B cell (primary cell): ENCODE measurements at regions not wholly inside any gene's neighbourhood (a gene's known extent, or its start where the extent isn't known, plus 50 kb on each side); places are given as distances from the start of the nearest gene placed in this dataset.

Experiments used
- EZH2 ChIP-seq: IDR thresholded peaks from 2 replicates; pipeline ENCODE4 v1.6.1; 2012; ENCODE audit warnings: borderline replicate concordance, low read depth, mild to moderate bottlenecking, moderate library complexity, low read length; ENCODE audit not compliant: insufficient read depth, poor library complexity, severe bottlenecking
- TF ChIP-seq, protein P1 (sequence below): fragments of 200-600 bp; IDR thresholded peaks from one replicate; pipeline ENCODE4 v1.8.0; 2022; ENCODE audit warnings: antibody characterized with exemption, mild to moderate bottlenecking

DNA sequence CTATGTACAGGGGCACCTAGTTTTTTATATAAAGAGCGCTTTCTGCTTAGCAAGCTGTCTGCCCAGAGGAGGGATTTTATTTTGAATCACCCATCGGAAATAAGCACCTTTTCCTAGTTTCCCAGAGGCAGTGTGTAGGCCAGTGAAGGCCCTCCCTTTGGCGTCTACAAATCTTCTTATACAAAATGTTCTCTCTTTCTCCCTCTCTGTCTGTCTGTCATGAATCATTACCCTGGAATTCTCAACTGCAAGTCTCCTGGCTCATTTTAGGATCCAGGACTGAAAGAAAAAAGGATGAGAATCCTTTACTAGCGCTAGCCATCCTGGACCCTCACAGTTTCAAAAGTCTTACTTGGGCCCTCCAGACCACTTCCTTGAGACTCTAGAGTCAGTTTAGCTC is 728.1 kb downstream of the OTOL1 start:
- TF ChIP-seq, protein P1, sequence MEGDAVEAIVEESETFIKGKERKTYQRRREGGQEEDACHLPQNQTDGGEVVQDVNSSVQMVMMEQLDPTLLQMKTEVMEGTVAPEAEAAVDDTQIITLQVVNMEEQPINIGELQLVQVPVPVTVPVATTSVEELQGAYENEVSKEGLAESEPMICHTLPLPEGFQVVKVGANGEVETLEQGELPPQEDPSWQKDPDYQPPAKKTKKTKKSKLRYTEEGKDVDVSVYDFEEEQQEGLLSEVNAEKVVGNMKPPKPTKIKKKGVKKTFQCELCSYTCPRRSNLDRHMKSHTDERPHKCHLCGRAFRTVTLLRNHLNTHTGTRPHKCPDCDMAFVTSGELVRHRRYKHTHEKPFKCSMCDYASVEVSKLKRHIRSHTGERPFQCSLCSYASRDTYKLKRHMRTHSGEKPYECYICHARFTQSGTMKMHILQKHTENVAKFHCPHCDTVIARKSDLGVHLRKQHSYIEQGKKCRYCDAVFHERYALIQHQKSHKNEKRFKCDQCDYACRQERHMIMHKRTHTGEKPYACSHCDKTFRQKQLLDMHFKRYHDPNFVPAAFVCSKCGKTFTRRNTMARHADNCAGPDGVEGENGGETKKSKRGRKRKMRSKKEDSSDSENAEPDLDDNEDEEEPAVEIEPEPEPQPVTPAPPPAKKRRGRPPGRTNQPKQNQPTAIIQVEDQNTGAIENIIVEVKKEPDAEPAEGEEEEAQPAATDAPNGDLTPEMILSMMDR, result no peak
- no peak for TF ChIP-seq EZH2
